B cell (primary cell): ENCODE measurements at regions not wholly inside any gene's neighbourhood (a gene's known extent, or its start where the extent isn't known, plus 50 kb on each side); places are given as distances from the start of the nearest gene placed in this dataset.

Experiments
- ATAC-seq: fragments of 200-7000 bp; cut with Tn5 transposase; one replicate; pipeline ENCODE4 v1.10.0; 2021; ENCODE audit warnings: low read depth, mild to moderate bottlenecking, moderate number of reproducible peaks, moderate library complexity
- CTCF ChIA-PET: fragments of 350-600 bp; sonication (Branson Sonifier 250); formaldehyde crosslinking; loops from one replicate; lab custom pipeline; 2021; ENCODE audit warnings: antibody characterized with exemption, inconsistent platforms; lab: Charles Lee
- POLR2A ChIA-PET: fragments of 350-600 bp; sonication (Branson Sonifier 250); formaldehyde crosslinking; loops from one replicate; lab custom pipeline; 2021; ENCODE audit warnings: antibody characterized with exemption; lab: Charles Lee
- DNase-seq: peaks from one replicate; pipeline ENCODE4 v3.0.0; 2013
- H2AFZ ChIP-seq: 2 replicates; pipeline ENCODE4 v1.6.1; 2012; ENCODE audit warnings: mild to moderate bottlenecking, low read depth, low read length; ENCODE audit not compliant: insufficient read depth, poor library complexity, severe bottlenecking
- H3K27ac ChIP-seq, 2 donors: 1 replicate in 1 of 2; 2 replicates in 1 of 2; pipeline ENCODE4 v1.5.1; 2012 to 2013; ENCODE audit warnings: low read length in 2 of 2, mild to moderate bottlenecking in 2 of 2, moderate library complexity in 1 of 2
- H3K27me3 ChIP-seq, 4 experiments: fragments of 200-600 bp in 1 of 4; sonication (generic) in 1 of 4; replicated peaks in 1 of 4; 1 replicate in 2 of 4; 2 replicates in 2 of 4; pipeline versions ENCODE4 v1.6.1 to v1.7.0; 2013 to 2016; ENCODE audit warnings: low read length in 3 of 4, mild to moderate bottlenecking in 2 of 4, mixed read lengths in 1 of 4, moderate library complexity in 1 of 4; ENCODE audit not compliant: insufficient read depth in 4 of 4, control insufficient read depth in 3 of 4; ENCODE audit errors: control extremely low read depth in 1 of 4
- H3K36me3 ChIP-seq, 2 experiments: replicated peaks in 1 of 2; 1 replicate in 1 of 2; 2 replicates in 1 of 2; pipeline versions ENCODE4 v1.6.1 to v1.7.1; 2013; ENCODE audit warnings: low read length in 1 of 2; ENCODE audit not compliant: insufficient read depth in 2 of 2, control insufficient read depth in 1 of 2; ENCODE audit errors: control extremely low read depth in 1 of 2, extremely low read depth in 1 of 2
- H3K4me1 ChIP-seq, 2 donors: fragments of 200-600 bp in 1 of 2; sonication (generic) in 1 of 2; 1 replicate in 1 of 2; 2 replicates in 1 of 2; pipeline versions ENCODE4 v1.5.1 to v1.6.1; 2013 to 2017; ENCODE audit warnings: low read length in 2 of 2; ENCODE audit not compliant: control insufficient read depth in 2 of 2, insufficient read depth in 2 of 2
- H3K4me2 ChIP-seq: replicated peaks from 2 replicates; pipeline ENCODE3; 2012; ENCODE audit warnings: mild to moderate bottlenecking, low read depth, low read length; ENCODE audit not compliant: poor library complexity, severe bottlenecking
- H3K4me3 ChIP-seq, 5 experiments: fragments of 200-600 bp in 1 of 5; sonication (generic) in 1 of 5; 1 replicate in 3 of 5; 2 replicates in 2 of 5; pipeline versions ENCODE4 v1.5.1 to v1.7.0; 2011 to 2016; ENCODE audit warnings: low read length in 4 of 5, mild to moderate bottlenecking in 4 of 5, low read depth in 2 of 5, control low read depth in 1 of 5, moderate library complexity in 1 of 5; ENCODE audit not compliant: insufficient read depth in 1 of 5; ENCODE audit errors: control extremely low read depth in 1 of 5, extremely low read depth in 1 of 5
- H3K79me2 ChIP-seq: fragments of 200-600 bp; sonication (generic); one replicate; pipeline ENCODE4 v1.6.0; 2016; ENCODE audit warnings: low read length; ENCODE audit not compliant: control insufficient read depth, insufficient read depth
- H3K9ac ChIP-seq: fragments of 200-600 bp; sonication (generic); 2 replicates; pipeline ENCODE4 v1.6.1; 2017; ENCODE audit warnings: mild to moderate bottlenecking, low read length, moderate library complexity
- H3K9me3 ChIP-seq, 3 donors: one replicate each; pipeline versions ENCODE4 v1.6.1 to v1.7.1; 2013; ENCODE audit warnings: low read length in 2 of 3; ENCODE audit not compliant: control insufficient read depth in 2 of 3, insufficient read depth in 1 of 3; ENCODE audit errors: control extremely low read depth in 1 of 3
- H4K20me1 ChIP-seq: 2 replicates; pipeline ENCODE4 v1.6.0; 2012; ENCODE audit warnings: mild to moderate bottlenecking, low read length; ENCODE audit not compliant: insufficient read depth, control insufficient read depth, poor library complexity, severe bottlenecking
- H3K27ac Mint-ChIP-seq: one replicate; pipeline ENCODE4 v1.8.0; 2021; ENCODE audit warnings: mixed read lengths
- H3K27me3 Mint-ChIP-seq: one replicate; pipeline ENCODE4 v1.8.0; 2021; ENCODE audit warnings: mixed read lengths
- H3K4me1 Mint-ChIP-seq: one replicate; pipeline ENCODE4 v1.8.0; 2021; ENCODE audit warnings: mixed read lengths
- H3K4me3 Mint-ChIP-seq: one replicate; pipeline ENCODE4 v1.8.0; 2021; ENCODE audit warnings: mixed read lengths
- H3K9me3 Mint-ChIP-seq: one replicate; pipeline ENCODE4 v1.8.0; 2022; ENCODE audit warnings: mixed read lengths; ENCODE audit not compliant: insufficient read depth
- CTCF ChIP-seq: fragments of 200-600 bp; IDR thresholded peaks from one replicate; pipeline ENCODE4 v1.8.0; 2022; ENCODE audit warnings: antibody characterized with exemption, mild to moderate bottlenecking
- EZH2 ChIP-seq: IDR thresholded peaks from 2 replicates; pipeline ENCODE4 v1.6.1; 2012; ENCODE audit warnings: borderline replicate concordance, low read depth, mild to moderate bottlenecking, moderate library complexity, low read length; ENCODE audit not compliant: insufficient read depth, poor library complexity, severe bottlenecking
- WGBS: methylation state at CpG from one replicate; pipeline ENCODE4 v1.1.5; 2013; ENCODE audit warnings: missing lambda C conversion rate; ENCODE audit not compliant: insufficient coverage; 5-methylcytosine and 5-hydroxymethylcytosine counted together
- intact Hi-C: fragments of 100-400 bp; cut with micrococcal nuclease; formaldehyde crosslinking; loops from one replicate; pipeline ENCODE4 v1.10.0; 2022

- DNase-seq, result no peak
- no peaks in the 10 kb centered on the region for H3K9me3 Mint-ChIP-seq
- CTCF ChIA-PET, result no interaction called here
- Histone ChIP-seq H4K20me1 (no peaks in the 10 kb centered on the region), H3K27ac (no peak overlapping the region), H3K4me2 (no peak overlapping the region), H2AFZ (no peak overlapping the region), H3K9me3 (no peaks in the 10 kb centered on the region), H3K36me3 (peaks cover 0 to 12% of the 10 kb centered on the region in 2 experiments), H3K4me3 (no peak overlapping the region), H3K4me1 (no peaks in the 10 kb centered on the region), H3K27me3 (no peaks in the 10 kb centered on the region), H3K9ac (no peak overlapping the region), H3K79me2 (no peaks in the 10 kb centered on the region)
- H3K4me3 Mint-ChIP-seq, result no peak overlapping the region
- no peaks in the 10 kb centered on the region for H3K27me3 Mint-ChIP-seq
- TF ChIP-seq CTCF (no peak), EZH2 (no peak)
- 96% methylated on average over 12 of the region's 15 CpGs for WGBS
- H3K4me1 Mint-ChIP-seq, result no peaks in the 10 kb centered on the region
- intact Hi-C loops, result no loop called here
- POLR2A ChIA-PET, result no interaction called here
- H3K27ac Mint-ChIP-seq, result no peak overlapping the region
- no peak for ATAC-seq
Observed at GRCh38 chr16:27725236-27726000, 175.5 kb downstream of the KATNIP start.

- TF ChIP-seq CTCF (no peak), EZH2 (no peak)
- no peaks in the 10 kb centered on the region for H3K9me3 Mint-ChIP-seq
Observed at GRCh38 chr16:27726621-27727261, 176.8 kb downstream of the KATNIP start.

More at GRCh38 chr16:27726621-27727261, 176.8 kb downstream of the KATNIP start:
- intact Hi-C loops, result no loop called here
- POLR2A ChIA-PET, result no interaction called here
- Histone ChIP-seq H3K79me2 (no peaks in the 10 kb centered on the region), H3K9ac (no peak overlapping the region), H3K36me3 (peaks cover 0 to 11% of the 10 kb centered on the region in 2 experiments), H3K4me3 (no peak overlapping the region), H2AFZ (no peak overlapping the region), H3K27ac (no peak overlapping the region), H4K20me1 (no peaks in the 10 kb centered on the region), H3K4me1 (no peaks in the 10 kb centered on the region), H3K27me3 (no peaks in the 10 kb centered on the region), H3K4me2 (no peak overlapping the region), H3K9me3 (no peaks in the 10 kb centered on the region)
- ATAC-seq (no peak), DNase-seq (no peak)
- Mint-ChIP-seq H3K4me3 (no peak overlapping the region), H3K27me3 (no peaks in the 10 kb centered on the region), H3K4me1 (no peaks in the 10 kb centered on the region), H3K27ac (no peak overlapping the region)
- CTCF ChIA-PET, result no interaction called here
- WGBS, result 95% methylated on average over 8 of the region's 11 CpGs
